ENCODE measurements at regions not wholly inside any gene's neighbourhood (a gene's known extent, or its start where the extent isn't known, plus 50 kb on each side); places are given as distances from the start of the nearest gene placed in this dataset.
A peak's percentile ranks its signal among the peaks of the same experiment; 100 is the strongest.

- Histone ChIP-seq H3K27ac (ENCODE audit: low read depth, low read length, poor library complexity, severe bottlenecking) (no peak overlapping the region), H3K4me3 (ENCODE audit: low read depth, low read length, poor library complexity, severe bottlenecking) (no peak overlapping the region), H3K4me1 (ENCODE audit: insufficient read depth, low read length, poor library complexity, severe bottlenecking) (no peaks in the 10 kb centered on the region), H3K27me3 (replicated peaks; ENCODE audit: insufficient read depth, low read depth, low read length, poor library complexity) (no peaks in the 10 kb centered on the region), H3K9me3 (ENCODE audit: low read depth, low read length, poor library complexity, severe bottlenecking) (no peaks in the 10 kb centered on the region), H3K36me3 (ENCODE audit: insufficient read depth, low read length, poor library complexity, severe bottlenecking) (no peaks in the 10 kb centered on the region)
- DNase-seq (ENCODE audit: low spot score), result peak; percentile 30
- BruUV-seq (replicated peaks), result no TSS peak
- ChIA-PET CTCF (no interaction called here), POLR2A (ENCODE audit: low non-redundant PET) (no interaction called here)
- TF ChIP-seq CTCF (conservative IDR thresholded peaks at IDR 0.05; ENCODE audit: low read depth, low read length) (no peak), EZH2 (IDR thresholded peaks at IDR 0.05; ENCODE audit: borderline replicate concordance, low read depth, low read length, poor library complexity, severe bottlenecking) (no peak)
- intact Hi-C loops (cut with micrococcal nuclease; ENCODE audit: unreplicated experiment), result no loop called here
These were observed 146.4 kb upstream of the EOLA2 start for GRCh38 chrX:150084496-150085229.

GRCh38 chrX:150085881-150086280 lies 147.6 kb upstream of the EOLA2 start:
- intact Hi-C loops (cut with micrococcal nuclease; ENCODE audit: unreplicated experiment), result no loop called here

GRCh38 chrX:150086371-150086770 lies 148.1 kb upstream of the EOLA2 start:
- no peak for DNase-seq (ENCODE audit: low spot score)
- intact Hi-C loops (cut with micrococcal nuclease; ENCODE audit: unreplicated experiment), result no loop called here
- no TSS peak for BruUV-seq (replicated peaks)
- Histone ChIP-seq H3K9me3 (ENCODE audit: low read depth, low read length, poor library complexity, severe bottlenecking) (no peaks in the 10 kb centered on the region), H3K36me3 (ENCODE audit: insufficient read depth, low read length, poor library complexity, severe bottlenecking) (no peaks in the 10 kb centered on the region), H3K4me3 (ENCODE audit: low read depth, low read length, poor library complexity, severe bottlenecking) (no peak overlapping the region), H3K27me3 (replicated peaks; ENCODE audit: insufficient read depth, low read depth, low read length, poor library complexity) (no peaks in the 10 kb centered on the region), H3K27ac (ENCODE audit: low read depth, low read length, poor library complexity, severe bottlenecking) (no peak overlapping the region), H3K4me1 (ENCODE audit: insufficient read depth, low read length, poor library complexity, severe bottlenecking) (no peaks in the 10 kb centered on the region)
- ChIA-PET CTCF (no interaction called here), POLR2A (ENCODE audit: low non-redundant PET) (no interaction called here)
- no peak for TF ChIP-seq EZH2 (IDR thresholded peaks at IDR 0.05; ENCODE audit: borderline replicate concordance, low read depth, low read length, poor library complexity, severe bottlenecking)
- TF ChIP-seq CTCF (conservative IDR thresholded peaks at IDR 0.05; ENCODE audit: low read depth, low read length), result no peak

More at GRCh38 chrX:150085881-150086280, 147.6 kb upstream of the EOLA2 start:
- ChIA-PET CTCF (no interaction called here), POLR2A (ENCODE audit: low non-redundant PET) (no interaction called here)
- no peak for DNase-seq (ENCODE audit: low spot score)
- no TSS peak for BruUV-seq (replicated peaks)
- no peak for TF ChIP-seq EZH2 (IDR thresholded peaks at IDR 0.05; ENCODE audit: borderline replicate concordance, low read depth, low read length, poor library complexity, severe bottlenecking)
- no peaks in the 10 kb centered on the region for H3K27me3 ChIP-seq (replicated peaks; ENCODE audit: insufficient read depth, low read depth, low read length, poor library complexity)
- no peaks in the 10 kb centered on the region for H3K9me3 ChIP-seq (ENCODE audit: low read depth, low read length, poor library complexity, severe bottlenecking)
- H3K4me3 ChIP-seq (ENCODE audit: low read depth, low read length, poor library complexity, severe bottlenecking), result no peak overlapping the region
- no peak overlapping the region for H3K27ac ChIP-seq (ENCODE audit: low read depth, low read length, poor library complexity, severe bottlenecking)
- H3K36me3 ChIP-seq (ENCODE audit: insufficient read depth, low read length, poor library complexity, severe bottlenecking), result no peaks in the 10 kb centered on the region
- H3K4me1 ChIP-seq (ENCODE audit: insufficient read depth, low read length, poor library complexity, severe bottlenecking), result no peaks in the 10 kb centered on the region

- Histone ChIP-seq H3K4me1 (ENCODE audit: insufficient read depth, low read length, poor library complexity, severe bottlenecking) (no peaks in the 10 kb centered on the region), H3K27me3 (replicated peaks; ENCODE audit: insufficient read depth, low read depth, low read length, poor library complexity) (no peaks in the 10 kb centered on the region), H3K27ac (ENCODE audit: low read depth, low read length, poor library complexity, severe bottlenecking) (no peak overlapping the region), H3K9me3 (ENCODE audit: low read depth, low read length, poor library complexity, severe bottlenecking) (no peaks in the 10 kb centered on the region), H3K4me3 (ENCODE audit: low read depth, low read length, poor library complexity, severe bottlenecking) (no peak overlapping the region), H3K36me3 (ENCODE audit: insufficient read depth, low read length, poor library complexity, severe bottlenecking) (no peaks in the 10 kb centered on the region)
- TF ChIP-seq CTCF (conservative IDR thresholded peaks at IDR 0.05; ENCODE audit: low read depth, low read length) (no peak), EZH2 (IDR thresholded peaks at IDR 0.05; ENCODE audit: borderline replicate concordance, low read depth, low read length, poor library complexity, severe bottlenecking) (no peak)
- BruUV-seq (replicated peaks), result no TSS peak
- POLR2A ChIA-PET (ENCODE audit: low non-redundant PET), result no interaction called here
- CTCF ChIA-PET, result no interaction called here
- intact Hi-C loops (cut with micrococcal nuclease; ENCODE audit: unreplicated experiment), result no loop called here
- DNase-seq (ENCODE audit: low spot score), result no peak
These were observed 149.3 kb upstream of the EOLA2 start for GRCh38 chrX:150087612-150088011.
